HG02981 (cell line): ENCODE measurements at regions not wholly inside any gene's neighbourhood (a gene's known extent, or its start where the extent isn't known, plus 50 kb on each side); places are given as distances from the start of the nearest gene placed in this dataset.
"Not testable (repeated sequence)": the region's sequence is repeated elsewhere in the genome, so short reads cannot be mapped to it uniquely, and the experiment has no call there.

Source experiments
- ATAC-seq: cut with Tn5 transposase; IDR thresholded peaks from one replicate; pipeline ENCODE4 v1.9.1; 2021; ENCODE audit warnings: mild to moderate bottlenecking, moderate library complexity; ENCODE audit not compliant: unreplicated experiment

- ATAC-seq, result no peak
These were observed 50.6 kb upstream of the COG2 start for GRCh38 chr1:230591678-230592077.

GRCh38 chr1:230589951-230590350 lies 52.3 kb upstream of the COG2 start:
- ATAC-seq, result no peak

- ATAC-seq, result no peak
These were observed 53.9 kb upstream of the COG2 start for GRCh38 chr1:230588323-230588746.

DNA sequence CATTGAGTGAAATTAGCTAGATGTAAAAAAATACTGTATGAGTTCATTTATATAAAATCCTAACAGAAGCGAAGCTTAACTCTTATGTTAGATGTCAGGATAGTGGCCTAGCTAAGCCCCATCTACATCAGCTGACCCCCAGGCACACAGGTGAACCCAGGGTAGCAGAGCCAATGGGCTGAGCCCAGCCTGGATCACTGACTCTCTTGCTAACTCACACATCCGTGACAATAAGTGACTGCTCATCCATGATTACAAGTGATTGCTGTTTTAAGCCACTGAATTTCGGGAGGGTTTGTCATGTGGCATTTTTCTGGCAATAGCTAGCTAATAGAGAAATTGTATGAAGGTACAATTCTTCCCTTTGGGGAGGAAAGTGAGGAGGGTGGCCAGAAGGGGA lies 55.2 kb upstream of the COG2 start:
- no peak for ATAC-seq

- no peak for ATAC-seq
These were observed 57.6 kb upstream of the COG2 start for GRCh38 chr1:230584660-230585059.

DNA sequence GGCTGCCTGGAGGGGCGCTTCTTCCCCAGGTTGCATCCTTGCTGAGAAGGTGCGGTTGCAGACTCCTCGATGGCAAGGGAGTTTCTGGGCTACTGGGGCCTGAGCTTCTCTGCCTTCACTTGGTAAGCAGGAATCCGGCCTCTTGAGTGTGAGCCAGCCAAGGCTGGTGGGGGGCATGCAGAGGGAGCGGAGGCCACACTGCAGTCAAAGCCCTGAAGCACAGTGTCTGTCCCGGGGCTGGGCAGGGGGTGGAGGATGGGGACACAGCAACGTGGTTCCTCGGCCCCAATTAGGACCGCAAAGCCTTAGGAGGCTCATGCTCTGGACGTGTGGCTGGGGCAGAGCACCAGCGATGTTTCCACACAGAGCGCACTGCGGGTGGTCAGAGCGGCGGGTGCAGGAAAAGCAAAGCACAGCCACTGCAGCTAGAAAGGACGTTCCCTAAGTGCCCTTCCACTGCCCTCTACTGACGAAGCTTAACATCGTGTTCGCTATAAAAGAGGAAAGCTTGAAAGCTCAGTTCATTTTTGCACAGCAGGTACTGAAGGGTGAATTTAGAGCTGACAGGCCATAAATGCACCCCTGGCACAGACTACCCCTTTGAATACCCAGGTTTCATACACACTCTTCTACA lies 60.7 kb upstream of the COG2 start:
- no peak for ATAC-seq

GRCh38 chr1:230578616-230579015 lies 63.7 kb upstream of the COG2 start:
- no peak for ATAC-seq

GRCh38 chr1:230577537-230577936 lies 64.7 kb upstream of the COG2 start:
- ATAC-seq, result no peak

- no peak for ATAC-seq
These were observed 66.3 kb upstream of the COG2 start for GRCh38 chr1:230575886-230576500.

- ATAC-seq, result no peak
These were observed 67.8 kb upstream of the COG2 start for GRCh38 chr1:230574502-230574901.

DNA sequence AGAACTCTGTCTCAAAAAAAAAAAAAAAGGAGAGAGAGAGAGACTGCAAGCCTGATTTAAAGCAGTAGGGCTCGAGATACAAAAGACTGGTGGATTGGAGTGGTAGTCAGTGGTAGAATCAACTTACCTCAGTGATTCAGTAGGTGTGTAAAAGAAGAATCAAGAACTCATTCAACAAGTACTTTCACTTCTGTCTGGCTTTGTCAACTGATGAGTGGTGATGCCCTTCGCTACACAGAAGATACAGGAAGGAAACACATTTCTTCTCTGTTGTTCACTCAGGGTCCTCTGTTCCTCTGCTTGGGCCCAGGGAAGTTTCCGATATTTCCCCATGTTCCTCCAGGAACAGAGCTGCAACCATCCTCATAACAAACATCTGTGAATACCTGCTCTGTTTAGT lies 68.6 kb upstream of the COG2 start:
- ATAC-seq, result no peak

DNA sequence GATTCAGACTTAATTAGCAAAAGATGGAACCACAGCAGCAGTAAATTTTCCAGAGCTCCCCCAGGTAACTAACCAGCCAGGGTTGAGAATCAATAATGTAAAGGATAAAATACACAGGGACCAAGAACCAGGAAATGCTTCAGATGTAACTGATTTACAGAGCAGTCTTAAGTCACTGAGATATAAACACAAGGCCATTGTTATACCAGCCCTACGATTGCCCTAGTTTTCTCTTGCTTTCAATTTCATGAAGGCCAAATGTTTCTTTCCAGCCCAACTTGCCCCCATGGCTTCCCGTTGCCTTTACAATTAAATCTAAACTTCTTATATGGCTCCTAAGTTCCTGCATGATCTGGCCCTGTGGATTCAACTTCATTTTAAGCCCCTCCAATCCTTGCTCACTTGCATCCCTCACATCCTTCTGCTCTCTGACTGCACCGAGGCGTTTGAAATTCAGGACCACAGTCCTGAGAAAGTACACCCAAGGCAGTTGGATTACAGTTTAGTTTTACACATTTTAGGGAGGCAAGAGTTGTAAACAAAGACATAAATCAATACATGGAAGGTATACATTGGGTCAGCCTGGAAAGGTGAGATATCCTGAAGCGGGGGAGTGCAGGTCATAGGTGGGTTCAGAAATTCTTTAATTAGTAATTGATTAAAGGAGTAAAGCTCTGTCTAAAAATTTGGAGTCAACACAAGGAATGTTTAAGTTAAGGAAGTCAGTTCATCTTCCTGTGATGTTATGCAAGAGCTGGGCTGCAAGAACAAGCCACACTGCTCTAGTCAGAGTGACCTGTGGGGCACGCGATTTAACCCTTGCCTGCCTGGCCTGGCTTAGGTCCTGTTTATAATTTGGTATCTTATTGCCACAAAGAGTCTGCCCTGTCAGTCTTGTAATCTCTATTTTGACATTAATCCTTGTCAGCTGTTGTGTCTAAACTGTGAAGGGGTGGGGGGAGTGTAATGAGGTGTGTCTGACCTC lies 69.9 kb upstream of the COG2 start:
- ATAC-seq, result no peak

GRCh38 chr1:230570724-230571360 lies 71.4 kb upstream of the COG2 start:
- no peak for ATAC-seq

DNA sequence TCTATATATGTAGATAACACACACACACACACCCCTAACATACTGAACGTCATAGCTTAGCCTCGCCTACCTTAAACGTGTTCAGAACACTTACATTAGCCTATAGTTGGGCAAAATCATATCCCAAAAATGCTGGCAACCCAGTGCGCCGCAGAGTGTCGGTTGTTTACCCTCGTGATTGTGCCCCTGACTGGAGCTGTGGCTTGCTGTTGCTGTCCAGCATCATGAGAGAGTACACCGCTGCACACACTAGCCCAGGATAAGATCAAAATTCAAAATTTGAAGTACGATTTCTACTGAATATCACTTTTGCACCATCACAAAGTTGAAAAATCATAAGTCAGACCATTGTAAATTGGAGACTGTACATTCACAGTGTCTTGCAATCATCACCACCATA lies 73.1 kb upstream of the COG2 start:
- ATAC-seq, result no peak

DNA sequence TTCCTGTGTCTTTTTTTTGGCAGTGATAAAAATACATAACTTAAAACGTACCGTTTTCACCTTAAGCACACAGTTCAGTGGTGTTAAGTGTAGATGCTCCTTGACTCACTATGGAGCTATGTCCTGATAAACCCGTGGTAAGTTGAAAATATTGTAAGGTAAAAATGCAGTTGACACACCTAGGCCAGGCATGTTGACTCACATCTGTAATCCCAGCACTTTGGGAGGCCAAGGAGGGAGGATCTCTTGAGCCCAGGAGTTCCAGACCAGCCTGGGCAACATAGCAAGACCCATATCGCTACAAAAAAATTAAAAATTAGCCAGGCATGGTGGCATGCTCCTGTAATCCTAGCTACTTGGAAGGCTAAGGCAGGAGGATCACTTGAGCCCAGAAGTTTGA lies 73.6 kb upstream of the COG2 start:
- no peak for ATAC-seq

- no peak for ATAC-seq
These were observed 74.3 kb upstream of the COG2 start for GRCh38 chr1:230568008-230568407.

DNA sequence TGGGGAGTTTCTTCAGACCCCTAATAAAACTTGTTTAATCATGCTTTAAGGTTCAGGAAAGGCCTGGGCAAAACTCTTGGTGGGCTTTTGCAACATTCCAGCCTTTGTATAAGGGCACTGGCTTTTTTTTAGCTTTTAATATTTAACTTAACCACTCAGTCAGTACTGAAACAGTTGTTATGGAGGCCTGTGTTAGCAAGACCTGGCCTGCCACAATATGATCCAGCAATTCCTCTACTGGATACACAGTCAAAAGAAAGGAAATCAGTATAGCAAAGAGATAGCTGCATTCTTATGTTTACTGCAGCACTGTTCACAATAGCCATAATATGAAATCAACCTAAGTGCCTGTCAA lies 75.1 kb upstream of the COG2 start:
- no peak for ATAC-seq

DNA sequence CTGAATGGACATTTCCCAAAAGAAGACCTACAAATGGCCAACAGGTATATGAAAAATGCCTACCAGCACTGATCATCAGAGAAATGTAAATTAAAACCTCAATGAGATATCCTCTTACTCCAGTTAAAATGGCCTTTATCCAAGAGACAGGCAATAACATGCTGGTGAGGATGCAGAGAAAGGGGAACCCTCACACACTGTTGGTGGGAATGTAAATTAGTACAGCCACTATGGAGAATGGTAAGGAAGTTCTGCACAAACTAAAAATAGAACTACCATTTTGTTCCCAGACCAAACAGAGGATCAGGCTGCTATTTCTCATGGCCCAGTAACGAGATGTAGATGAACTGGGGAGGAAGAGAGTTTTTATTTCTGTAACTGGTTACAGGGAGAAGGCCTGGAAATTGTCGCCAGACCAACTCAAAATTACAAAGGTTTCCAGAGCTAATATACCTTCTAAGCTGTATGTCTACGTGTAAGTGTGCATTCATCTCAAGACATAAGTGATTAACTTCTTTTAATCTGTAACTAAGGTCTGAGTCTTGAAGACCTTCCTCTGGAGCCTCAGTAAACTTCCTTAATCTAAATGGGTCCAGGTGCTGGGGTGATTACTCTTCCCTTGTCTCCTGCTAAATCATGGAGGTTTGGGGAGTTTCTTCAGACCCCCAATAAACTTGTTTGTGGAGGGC lies 75.6 kb upstream of the COG2 start:
- not testable (repeated sequence) for ATAC-seq

DNA sequence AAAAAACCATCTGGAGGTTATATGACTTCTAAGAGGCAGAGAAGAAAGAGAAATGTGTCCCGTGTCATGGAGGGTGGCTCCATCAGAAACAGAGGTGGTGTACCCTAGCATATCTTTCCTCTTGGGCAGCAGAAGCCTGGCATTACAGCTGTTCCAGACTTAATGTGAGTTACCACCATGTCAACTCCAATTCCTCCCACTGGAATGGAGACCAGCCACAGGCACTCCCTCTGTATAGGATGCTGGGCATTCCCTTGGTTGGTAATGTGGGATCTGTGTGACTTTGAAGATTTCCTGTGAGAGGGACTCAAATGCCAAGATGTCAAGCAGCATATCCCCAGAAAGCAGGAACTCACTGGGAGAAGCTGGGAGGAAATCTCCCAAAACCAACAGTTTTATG lies 77.1 kb upstream of the COG2 start:
- no peak for ATAC-seq

GRCh38 chr1:230563591-230563990 lies 78.7 kb upstream of the COG2 start:
- ATAC-seq, result no peak

- ATAC-seq, result no peak
These were observed 80.7 kb upstream of the COG2 start for GRCh38 chr1:230561570-230561969.
